Hematopoietic multipotent progenitor cell treated with erythropoietin and hydrocortisone succinate and interleukin-3 and kit ligand, for 8 days (in vitro differentiated cells): ENCODE measurements at regions not wholly inside any gene's neighbourhood (a gene's known extent, or its start where the extent isn't known, plus 50 kb on each side); places are given as distances from the start of the nearest gene placed in this dataset.

Experiments
- DNase-seq: peaks from one replicate; pipeline ENCODE4 v3.0.0-alpha.2; 2015

GRCh38 chr2:129905664-129906081 is 73.8 kb upstream of the RAB6C start:
- no peak for DNase-seq

GRCh38 chr2:129906139-129906860 is 73.2 kb upstream of the RAB6C start:
- DNase-seq = no peak

GRCh38 chr2:129906861-129907235 is 72.6 kb upstream of the RAB6C start:
- peak; percentile 85 for DNase-seq

- DNase-seq = no peak
Measured at GRCh38 chr2:129907256-129907998, 72.0 kb upstream of the RAB6C start.

- no peak for DNase-seq
Measured at GRCh38 chr2:129908721-129909373, 70.6 kb upstream of the RAB6C start.

GRCh38 chr2:129909651-129910418 is 69.6 kb upstream of the RAB6C start:
- no peak for DNase-seq

- no peak for DNase-seq
Measured at GRCh38 chr2:129910446-129911362, 68.8 kb upstream of the RAB6C start.

GRCh38 chr2:129911363-129912065 is 68.0 kb upstream of the RAB6C start:
- no peak for DNase-seq

GRCh38 chr2:129912066-129912820 is 67.2 kb upstream of the RAB6C start:
- no peak for DNase-seq

- DNase-seq = no peak
Measured at GRCh38 chr2:129912871-129913694, 66.4 kb upstream of the RAB6C start.

- DNase-seq = no peak
Measured at GRCh38 chr2:129913695-129914495, 65.6 kb upstream of the RAB6C start.

GRCh38 chr2:129914538-129915302 is 64.7 kb upstream of the RAB6C start:
- DNase-seq = no peak

- no peak for DNase-seq
Measured at GRCh38 chr2:129915303-129915840, 64.1 kb upstream of the RAB6C start.

GRCh38 chr2:129918604-129919003 is 60.9 kb upstream of the RAB6C start:
- no peak for DNase-seq

GRCh38 chr2:129922571-129923264 is 56.7 kb upstream of the RAB6C start:
- DNase-seq = peak; percentile 29

- peak; percentile 74 for DNase-seq
Measured at GRCh38 chr2:129923265-129924091, 56.0 kb upstream of the RAB6C start.
